ENCODE measurements at regions not wholly inside any gene's neighbourhood (a gene's known extent, or its start where the extent isn't known, plus 50 kb on each side); places are given as distances from the start of the nearest gene placed in this dataset.
"Not testable (repeated sequence)": the region's sequence is repeated elsewhere in the genome, so short reads cannot be mapped to it uniquely, and the experiment has no call there.

- DNase-seq (ENCODE audit: low spot score), result no peak
Measured at GRCh38 chr6:33895988-33896387, 92.2 kb upstream of the MLN start.

GRCh38 chr6:33895296-33895695 is 91.5 kb upstream of the MLN start:
- no peak for DNase-seq (ENCODE audit: low spot score)

GRCh38 chr6:33894438-33894837 is 90.6 kb upstream of the MLN start:
- DNase-seq (ENCODE audit: low spot score), result no peak

- DNase-seq (ENCODE audit: low spot score), result no peak
Measured at GRCh38 chr6:33892581-33893346, 89.0 kb upstream of the MLN start.

GRCh38 chr6:33888664-33889200 is 84.9 kb upstream of the MLN start:
- DNase-seq (ENCODE audit: low spot score), result no peak

GRCh38 chr6:33888183-33888582 is 84.4 kb upstream of the MLN start:
- DNase-seq (ENCODE audit: low spot score), result no peak

GRCh38 chr6:33886673-33887144 is 82.9 kb upstream of the MLN start:
- no peak for DNase-seq (ENCODE audit: low spot score)

GRCh38 chr6:33885132-33886057 is 81.6 kb upstream of the MLN start:
- DNase-seq (ENCODE audit: low spot score), result no peak

- DNase-seq (ENCODE audit: low spot score), result not testable (repeated sequence)
Measured at GRCh38 chr6:33883621-33884020, 79.8 kb upstream of the MLN start.

GRCh38 chr6:33882154-33882553 is 78.4 kb upstream of the MLN start:
- no peak for DNase-seq (ENCODE audit: low spot score)

GRCh38 chr6:33880766-33881165 is 77.0 kb upstream of the MLN start:
- no peak for DNase-seq (ENCODE audit: low spot score)

GRCh38 chr6:33880104-33880678 is 76.4 kb upstream of the MLN start:
- DNase-seq (ENCODE audit: low spot score), result no peak

- no peak for DNase-seq (ENCODE audit: low spot score)
Measured at GRCh38 chr6:33878562-33878961, 74.8 kb upstream of the MLN start.

- no peak for DNase-seq (ENCODE audit: low spot score)
Measured at GRCh38 chr6:33877982-33878535, 74.3 kb upstream of the MLN start.

GRCh38 chr6:33875696-33876095 is 71.9 kb upstream of the MLN start:
- DNase-seq (ENCODE audit: low spot score), result no peak

- no peak for DNase-seq (ENCODE audit: low spot score)
Measured at GRCh38 chr6:33875141-33875581, 71.4 kb upstream of the MLN start.

- DNase-seq (ENCODE audit: low spot score), result no peak
Measured at GRCh38 chr6:33874136-33874760, 70.4 kb upstream of the MLN start.

GRCh38 chr6:33872761-33873160 is 69.0 kb upstream of the MLN start:
- DNase-seq (ENCODE audit: low spot score), result no peak

- DNase-seq (ENCODE audit: low spot score), result no peak
Measured at GRCh38 chr6:33869826-33870423, 66.1 kb upstream of the MLN start.

- DNase-seq (ENCODE audit: low spot score), result no peak
Measured at GRCh38 chr6:33869121-33869520, 65.3 kb upstream of the MLN start.
